ENCODE measurements at regions not wholly inside any gene's neighbourhood (a gene's known extent, or its start where the extent isn't known, plus 50 kb on each side); places are given as distances from the start of the nearest gene placed in this dataset.

DNA sequence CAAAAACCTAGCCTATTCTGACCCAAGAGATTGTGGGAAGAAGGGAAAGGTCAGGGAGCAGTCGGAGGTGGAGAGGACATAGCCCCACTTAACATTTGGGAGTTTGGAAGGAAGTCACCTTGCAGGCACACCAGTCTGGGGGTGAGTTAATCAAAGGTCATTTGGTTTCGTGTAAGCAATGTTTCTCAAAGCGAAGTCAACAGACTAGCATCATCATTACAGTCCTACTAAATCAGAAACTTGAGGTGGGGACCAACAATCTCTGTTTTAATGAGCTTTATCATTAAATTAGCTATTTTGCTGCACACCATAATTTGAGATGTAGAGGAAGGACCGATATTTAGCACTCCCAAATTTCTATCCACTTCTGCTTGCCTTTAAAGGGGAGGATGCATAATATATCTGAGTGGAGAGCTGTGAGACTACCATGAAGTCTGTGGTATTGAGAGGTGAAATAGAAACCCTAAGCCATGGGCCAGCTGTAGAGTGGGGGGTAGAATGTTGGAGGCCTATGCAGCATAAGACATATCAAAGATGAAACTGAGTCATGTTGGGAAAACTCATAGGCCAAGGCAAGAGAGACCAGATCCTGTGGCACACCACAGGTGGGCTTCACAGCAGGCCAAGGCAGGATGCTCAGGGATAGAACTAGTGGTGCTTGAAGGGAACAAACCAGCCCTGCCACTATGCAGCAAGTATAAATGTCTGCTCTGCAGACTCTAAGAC lies 141.7 kb upstream of the ANKFN1 start:
- Histone ChIP-seq H3K4me1 (ENCODE audit: insufficient read depth) (no peaks in the 10 kb centered on the region), H3K36me3 (replicated peaks; ENCODE audit: insufficient read depth, low read depth) (no peaks in the 10 kb centered on the region), H4K20me1 (ENCODE audit: insufficient read depth, poor library complexity, severe bottlenecking) (no peaks in the 10 kb centered on the region), H3K27me3 (no peaks in the 10 kb centered on the region), H3K4me2 (no peak overlapping the region), H3K9me2 (replicated peaks; ENCODE audit: insufficient read depth) (no peaks in the 10 kb centered on the region), H3K27ac (no peak overlapping the region), H2AFZ (no peak overlapping the region), H3K4me3 (no peak overlapping the region), H3K79me2 (no peaks in the 10 kb centered on the region), H3K9me3 (ENCODE audit: low read depth) (peaks cover 5% of the 10 kb centered on the region)
- 92% methylated on average over 4 of the region's 4 CpGs for WGBS (ENCODE audit: low lambda C conversion rate, missing lambda C conversion rate)
- DNase-seq (ENCODE audit: low spot score): no peak
- TF ChIP-seq CTCF (IDR thresholded peaks at IDR 0.05; ENCODE audit: poor library complexity): no peak
- no peak for TF ChIP-seq EZH2 (IDR thresholded peaks at IDR 0.05; ENCODE audit: borderline replicate concordance)
- no peak for TF ChIP-seq EZH2phosphoT487 (IDR thresholded peaks at IDR 0.05; ENCODE audit: low read depth, severe bottlenecking, unreplicated experiment)

DNA sequence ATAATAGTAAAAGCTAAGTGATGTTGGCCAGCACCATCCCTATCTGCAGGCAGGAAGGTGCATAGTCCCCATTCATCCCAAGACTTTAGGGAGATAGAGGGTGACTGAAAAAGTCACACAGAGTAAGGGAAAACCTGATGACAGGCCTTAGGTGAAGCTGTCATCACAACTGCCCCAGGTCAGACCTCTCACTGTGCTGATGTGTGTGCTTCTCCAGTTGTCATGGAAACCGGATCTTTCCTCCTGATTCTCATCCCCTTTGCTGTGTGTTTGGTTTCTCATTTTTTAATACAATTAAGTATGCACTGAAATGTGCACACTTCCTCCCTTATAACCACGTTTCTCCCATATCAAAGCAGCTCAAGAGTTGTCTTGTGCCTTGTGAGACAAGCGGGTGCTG lies 135.1 kb upstream of the ANKFN1 start:
- peaks cover 3% of the 10 kb centered on the region for H3K9me3 ChIP-seq (ENCODE audit: low read depth)
- TF ChIP-seq CTCF (IDR thresholded peaks at IDR 0.05; ENCODE audit: poor library complexity): no peak
- no peak for TF ChIP-seq EZH2phosphoT487 (IDR thresholded peaks at IDR 0.05; ENCODE audit: low read depth, severe bottlenecking, unreplicated experiment)
- no peak for TF ChIP-seq EZH2 (IDR thresholded peaks at IDR 0.05; ENCODE audit: borderline replicate concordance)
- no peak for DNase-seq (ENCODE audit: low spot score)
- H3K36me3 ChIP-seq (replicated peaks; ENCODE audit: insufficient read depth, low read depth): no peaks in the 10 kb centered on the region
- no peaks in the 10 kb centered on the region for H3K79me2 ChIP-seq
- no peaks in the 10 kb centered on the region for H3K27me3 ChIP-seq
- no peak overlapping the region for H3K4me3 ChIP-seq
- H4K20me1 ChIP-seq (ENCODE audit: insufficient read depth, poor library complexity, severe bottlenecking): no peaks in the 10 kb centered on the region
- H3K4me2 ChIP-seq: no peak overlapping the region
- H3K4me1 ChIP-seq (ENCODE audit: insufficient read depth): no peaks in the 10 kb centered on the region
- no peaks in the 10 kb centered on the region for H3K9me2 ChIP-seq (replicated peaks; ENCODE audit: insufficient read depth)
- no peak overlapping the region for H2AFZ ChIP-seq
- WGBS (ENCODE audit: low lambda C conversion rate, missing lambda C conversion rate): 77% methylated on average over 3 of the region's 3 CpGs
- no peak overlapping the region for H3K27ac ChIP-seq

DNA sequence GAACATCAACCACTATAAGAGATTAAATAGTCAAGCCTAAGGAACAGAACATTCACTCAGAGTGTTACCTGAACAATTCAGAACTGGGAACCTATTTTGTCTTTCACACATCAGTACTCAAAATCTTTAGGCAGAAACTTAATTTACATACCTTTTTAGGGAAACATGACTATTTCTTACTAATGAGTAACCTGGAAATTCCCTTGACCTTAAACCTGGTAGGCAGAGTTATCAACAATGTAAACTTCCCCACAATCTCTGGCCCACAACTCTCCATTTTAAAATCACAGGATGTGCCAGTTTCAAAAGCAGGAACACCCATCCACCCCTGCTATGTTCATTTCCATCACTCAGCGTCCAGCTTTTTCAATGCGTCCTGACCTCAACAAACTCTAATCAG lies 132.9 kb upstream of the ANKFN1 start:
- Histone ChIP-seq H3K27ac (no peak overlapping the region), H4K20me1 (ENCODE audit: insufficient read depth, poor library complexity, severe bottlenecking) (no peaks in the 10 kb centered on the region), H3K4me2 (no peak overlapping the region), H3K4me1 (ENCODE audit: insufficient read depth) (no peaks in the 10 kb centered on the region), H3K4me3 (no peak overlapping the region), H3K9me2 (replicated peaks; ENCODE audit: insufficient read depth) (no peaks in the 10 kb centered on the region), H3K27me3 (no peaks in the 10 kb centered on the region), H3K9me3 (ENCODE audit: low read depth) (no peaks in the 10 kb centered on the region), H2AFZ (no peak overlapping the region), H3K79me2 (no peaks in the 10 kb centered on the region), H3K36me3 (replicated peaks; ENCODE audit: insufficient read depth, low read depth) (no peaks in the 10 kb centered on the region)
- TF ChIP-seq CTCF (IDR thresholded peaks at IDR 0.05; ENCODE audit: poor library complexity): no peak
- no peak for TF ChIP-seq EZH2 (IDR thresholded peaks at IDR 0.05; ENCODE audit: borderline replicate concordance)
- no peak for DNase-seq (ENCODE audit: low spot score)
- 86% methylated on average over 2 of the region's 2 CpGs for WGBS (ENCODE audit: low lambda C conversion rate, missing lambda C conversion rate)
